ENCODE measurements at regions not wholly inside any gene's neighbourhood (a gene's known extent, or its start where the extent isn't known, plus 50 kb on each side); places are given as distances from the start of the nearest gene placed in this dataset.

DNA sequence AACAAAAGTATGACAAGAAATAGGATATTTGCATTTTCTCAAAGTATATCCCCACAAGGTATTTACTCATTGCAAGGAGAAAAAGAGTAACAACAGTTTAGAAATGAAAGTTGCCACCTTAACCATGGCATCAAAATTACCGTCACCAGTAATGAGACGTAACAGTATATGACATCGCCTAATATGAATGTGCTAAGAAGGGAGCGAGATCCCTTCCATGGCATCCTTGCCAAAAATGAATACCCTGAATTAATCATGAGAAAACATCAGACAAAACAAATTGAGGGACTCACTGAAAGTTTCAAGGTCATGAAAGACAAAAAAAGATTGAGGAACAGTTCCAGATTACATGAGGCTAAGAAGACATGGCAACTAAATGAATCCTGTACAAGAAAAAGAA, 78.9 kb upstream of the MROH9 start:
- ChIA-PET POLR2A (no interaction called here), CTCF (no interaction called here)
- TF ChIP-seq, protein P1, sequence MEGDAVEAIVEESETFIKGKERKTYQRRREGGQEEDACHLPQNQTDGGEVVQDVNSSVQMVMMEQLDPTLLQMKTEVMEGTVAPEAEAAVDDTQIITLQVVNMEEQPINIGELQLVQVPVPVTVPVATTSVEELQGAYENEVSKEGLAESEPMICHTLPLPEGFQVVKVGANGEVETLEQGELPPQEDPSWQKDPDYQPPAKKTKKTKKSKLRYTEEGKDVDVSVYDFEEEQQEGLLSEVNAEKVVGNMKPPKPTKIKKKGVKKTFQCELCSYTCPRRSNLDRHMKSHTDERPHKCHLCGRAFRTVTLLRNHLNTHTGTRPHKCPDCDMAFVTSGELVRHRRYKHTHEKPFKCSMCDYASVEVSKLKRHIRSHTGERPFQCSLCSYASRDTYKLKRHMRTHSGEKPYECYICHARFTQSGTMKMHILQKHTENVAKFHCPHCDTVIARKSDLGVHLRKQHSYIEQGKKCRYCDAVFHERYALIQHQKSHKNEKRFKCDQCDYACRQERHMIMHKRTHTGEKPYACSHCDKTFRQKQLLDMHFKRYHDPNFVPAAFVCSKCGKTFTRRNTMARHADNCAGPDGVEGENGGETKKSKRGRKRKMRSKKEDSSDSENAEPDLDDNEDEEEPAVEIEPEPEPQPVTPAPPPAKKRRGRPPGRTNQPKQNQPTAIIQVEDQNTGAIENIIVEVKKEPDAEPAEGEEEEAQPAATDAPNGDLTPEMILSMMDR (IDR thresholded peaks at IDR 0.05; ENCODE audit: control extremely low read depth, extremely low read depth, low read depth, missing control alignments) = no peak
- DNase-seq (ENCODE audit: extremely low spot score) = no peak

DNA sequence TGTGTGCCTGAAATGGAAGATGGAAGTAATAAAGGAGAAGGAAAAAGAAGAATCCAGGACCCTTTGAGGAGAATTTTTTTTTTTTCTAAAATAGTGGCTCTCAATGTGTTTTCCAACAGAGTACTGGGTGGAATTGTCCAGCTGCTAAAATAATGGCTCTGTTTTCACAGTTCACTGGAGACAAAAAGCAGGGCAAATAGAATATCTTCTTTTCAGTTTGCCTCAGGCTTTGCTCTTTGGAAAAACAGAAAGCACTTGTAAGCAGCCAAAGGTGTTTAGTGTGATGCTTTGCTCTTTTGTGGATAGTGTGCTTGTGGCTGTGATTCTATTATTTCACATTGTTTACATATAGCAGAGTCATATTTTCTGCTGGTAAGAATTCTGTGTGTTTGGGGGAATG, 77.4 kb upstream of the MROH9 start:
- TF ChIP-seq, protein P1 (IDR thresholded peaks at IDR 0.05; ENCODE audit: control extremely low read depth, extremely low read depth, low read depth, missing control alignments) = no peak
- DNase-seq (ENCODE audit: extremely low spot score) = no peak
- CTCF ChIA-PET = interaction anchor here (1.0 kb wide), 1 partner anchor 12 kb away, joined by 3 read pairs; no protein-coding TSS in a partner anchor
- POLR2A ChIA-PET = no interaction called here

DNA sequence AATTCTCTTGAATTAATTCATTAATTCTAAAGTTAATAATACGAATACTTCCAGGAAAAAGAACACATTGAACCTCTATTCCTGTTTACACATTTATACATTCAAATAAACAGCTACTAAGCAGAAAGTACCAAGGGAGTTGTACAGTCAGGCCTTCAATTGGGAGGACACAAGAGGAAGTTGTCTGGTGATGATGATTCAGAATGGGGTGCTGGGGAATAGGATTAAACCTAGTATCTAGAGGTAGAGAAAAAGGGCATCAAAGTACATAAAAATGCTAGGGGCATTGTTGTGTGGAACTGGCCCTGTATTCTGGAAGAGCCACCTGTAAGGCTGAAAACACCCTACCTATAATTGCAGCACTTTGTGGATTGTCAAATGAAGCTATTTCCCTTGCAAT, 71.7 kb upstream of the MROH9 start:
- no peak for DNase-seq (ENCODE audit: extremely low spot score)
- TF ChIP-seq, protein P1 (IDR thresholded peaks at IDR 0.05; ENCODE audit: control extremely low read depth, extremely low read depth, low read depth, missing control alignments) = no peak
- ChIA-PET CTCF (interaction anchor here (1.3 to 2.4 kb wide), 5 partner anchors 11 to 175 kb away, joined by 3 to 6 read pairs (median 5); no protein-coding TSS in a partner anchor), POLR2A (no interaction called here)

DNA sequence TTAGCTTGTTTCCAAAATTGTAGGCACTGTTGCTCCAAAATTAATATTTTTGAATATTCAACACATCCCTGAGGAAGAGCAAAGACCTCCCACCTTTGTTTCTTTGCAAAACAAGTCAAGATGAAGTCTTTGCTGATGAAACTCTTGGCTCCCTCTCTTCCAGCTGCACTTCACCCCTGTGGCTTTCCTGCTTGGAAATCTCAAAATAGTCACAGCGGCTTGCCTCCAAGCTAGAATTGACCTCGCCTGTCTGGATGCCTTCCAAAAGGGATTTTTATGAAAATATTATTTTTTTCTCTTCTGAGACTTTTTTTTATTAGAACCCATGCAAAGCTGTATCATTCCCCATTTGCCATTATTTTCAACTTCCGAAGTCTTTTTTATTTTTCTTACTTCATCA, 71.1 kb upstream of the MROH9 start:
- TF ChIP-seq, protein P1 (IDR thresholded peaks at IDR 0.05; ENCODE audit: control extremely low read depth, extremely low read depth, low read depth, missing control alignments) = no peak
- ChIA-PET CTCF (interaction anchor here (1.0 to 2.4 kb wide), 7 partner anchors 8 to 175 kb away, joined by 3 to 6 read pairs (median 4); no protein-coding TSS in a partner anchor), POLR2A (no interaction called here)
- no peak for DNase-seq (ENCODE audit: extremely low spot score)

DNA sequence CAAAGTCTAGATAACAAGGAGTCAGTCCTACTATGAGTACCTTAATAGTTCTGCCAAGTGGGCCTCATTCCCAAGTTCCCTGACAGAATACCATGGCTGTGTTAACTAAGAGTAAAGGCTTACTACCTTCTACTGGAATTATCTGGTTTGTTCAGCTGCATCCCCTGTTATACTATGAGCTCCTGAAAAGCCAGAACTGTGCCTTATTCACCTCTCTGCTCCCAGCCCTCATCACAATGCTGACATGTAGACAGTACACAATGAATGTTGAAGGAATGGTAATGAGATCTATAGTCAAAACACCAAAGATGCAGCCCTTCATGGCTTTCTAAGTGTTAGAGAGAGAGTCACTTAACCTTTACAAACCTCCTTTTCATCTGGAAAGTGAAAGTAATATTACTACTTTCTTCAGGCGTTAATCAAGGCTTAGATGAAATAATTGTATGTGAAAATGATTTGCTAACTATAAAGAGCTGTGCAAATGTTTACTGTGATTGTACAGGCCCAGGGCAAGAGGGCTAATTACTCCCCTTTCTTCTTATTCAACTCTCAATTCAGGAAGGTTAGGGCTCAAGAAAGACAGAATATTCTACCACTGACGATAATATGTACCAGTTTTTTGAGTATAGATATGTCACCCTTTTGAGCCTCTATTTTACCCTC, 70.3 kb upstream of the MROH9 start:
- CTCF ChIA-PET = interaction anchor here (0.9 to 2.4 kb wide), 7 partner anchors 9 to 176 kb away, joined by 3 to 6 read pairs (median 3); no protein-coding TSS in a partner anchor
- TF ChIP-seq, protein P1 (IDR thresholded peaks at IDR 0.05; ENCODE audit: control extremely low read depth, extremely low read depth, low read depth, missing control alignments) = no peak
- DNase-seq (ENCODE audit: extremely low spot score) = no peak
- POLR2A ChIA-PET = no interaction called here

DNA sequence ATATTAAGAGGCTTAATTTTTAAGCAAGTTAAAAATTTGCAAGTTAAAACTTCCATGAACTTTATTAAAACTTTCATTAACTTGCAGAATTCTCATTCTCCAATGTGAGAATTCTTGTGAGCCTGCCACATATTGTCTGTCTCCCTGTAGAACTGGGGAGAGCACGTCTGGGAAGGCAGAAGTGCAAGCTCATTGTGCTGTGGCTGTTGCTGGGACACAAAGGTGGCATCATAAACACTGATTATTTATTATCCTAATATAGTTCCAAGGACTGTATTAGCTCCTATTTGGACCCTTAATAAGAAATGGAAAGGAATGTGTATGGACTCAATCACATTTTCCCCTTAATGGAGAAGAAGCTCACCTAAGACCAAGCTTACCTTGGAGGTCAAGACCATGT, 68.7 kb upstream of the MROH9 start:
- no peak for DNase-seq (ENCODE audit: extremely low spot score)
- CTCF ChIA-PET = interaction anchor here (1.2 kb wide), 2 partner anchors 39 to 63 kb away, joined by 3 read pairs; no protein-coding TSS in a partner anchor
- TF ChIP-seq, protein P1 (IDR thresholded peaks at IDR 0.05; ENCODE audit: control extremely low read depth, extremely low read depth, low read depth, missing control alignments) = no peak
- POLR2A ChIA-PET = no interaction called here

Measured in GM10248 (cell line).